ENCODE measurements at regions not wholly inside any gene's neighbourhood (a gene's known extent, or its start where the extent isn't known, plus 50 kb on each side); places are given as distances from the start of the nearest gene placed in this dataset.
A peak's percentile ranks its signal among the peaks of the same experiment; 100 is the strongest.

- H3K4me1 ChIP-seq: peaks cover 0 to 17% (median 6%) of the 10 kb centered on the region in 4 donors
- TF ChIP-seq POLR2A (IDR thresholded peaks at IDR 0.05): no peak
- TF ChIP-seq, protein P1, sequence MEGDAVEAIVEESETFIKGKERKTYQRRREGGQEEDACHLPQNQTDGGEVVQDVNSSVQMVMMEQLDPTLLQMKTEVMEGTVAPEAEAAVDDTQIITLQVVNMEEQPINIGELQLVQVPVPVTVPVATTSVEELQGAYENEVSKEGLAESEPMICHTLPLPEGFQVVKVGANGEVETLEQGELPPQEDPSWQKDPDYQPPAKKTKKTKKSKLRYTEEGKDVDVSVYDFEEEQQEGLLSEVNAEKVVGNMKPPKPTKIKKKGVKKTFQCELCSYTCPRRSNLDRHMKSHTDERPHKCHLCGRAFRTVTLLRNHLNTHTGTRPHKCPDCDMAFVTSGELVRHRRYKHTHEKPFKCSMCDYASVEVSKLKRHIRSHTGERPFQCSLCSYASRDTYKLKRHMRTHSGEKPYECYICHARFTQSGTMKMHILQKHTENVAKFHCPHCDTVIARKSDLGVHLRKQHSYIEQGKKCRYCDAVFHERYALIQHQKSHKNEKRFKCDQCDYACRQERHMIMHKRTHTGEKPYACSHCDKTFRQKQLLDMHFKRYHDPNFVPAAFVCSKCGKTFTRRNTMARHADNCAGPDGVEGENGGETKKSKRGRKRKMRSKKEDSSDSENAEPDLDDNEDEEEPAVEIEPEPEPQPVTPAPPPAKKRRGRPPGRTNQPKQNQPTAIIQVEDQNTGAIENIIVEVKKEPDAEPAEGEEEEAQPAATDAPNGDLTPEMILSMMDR (IDR thresholded peaks at IDR 0.05): peak in 1 of 5 experiments; percentile 4
- no peak for TF ChIP-seq POLR2AphosphoS5 (IDR thresholded peaks at IDR 0.05)
- in situ Hi-C loops (cut with MboI; ENCODE audit: low pct_ligation_motif_present in 1 of 4, low pct_unique_long_range_greater_than_20kb in 1 of 4, low sequenced_read_pairs in 3 of 4) (loop anchor here in 1 of 4 donors (10.0 kb wide), 1 partner anchor 525 kb away; no protein-coding TSS in a partner anchor), intact Hi-C loops (cut with DNase I; ENCODE audit: low total_unique reads) (no loop called here)
- no peak for DNase-seq
- H3K9me3 ChIP-seq: no peaks in the 10 kb centered on the region
- H3K36me3 ChIP-seq: no peaks in the 10 kb centered on the region
- H3K27ac ChIP-seq: peak overlapping the region; percentile 35 to 92 (median 85)
- peak overlapping the region in 2 of 4 donors; percentile 72 to 89 for H3K4me3 ChIP-seq
- H3K27me3 ChIP-seq: no peaks in the 10 kb centered on the region
- WGBS, 2 donors (ENCODE audit: low coverage in 1 of 2): 52 to 53% methylated on average over 6 of the region's 6 CpGs
Observed at GRCh38 chr4:71189471-71189870, 149.3 kb upstream of the SLC4A4 start.

GRCh38 chr4:71194454-71194853, 144.4 kb upstream of the SLC4A4 start:
- in situ Hi-C loops (cut with MboI; ENCODE audit: low pct_ligation_motif_present in 1 of 4, low pct_unique_long_range_greater_than_20kb in 1 of 4, low sequenced_read_pairs in 3 of 4): no loop called here

GRCh38 chr4:71195924-71196323, 142.9 kb upstream of the SLC4A4 start:
- no peak for DNase-seq
- no peaks in the 10 kb centered on the region for H3K9me3 ChIP-seq
- in situ Hi-C loops (cut with MboI; ENCODE audit: low pct_ligation_motif_present in 1 of 4, low pct_unique_long_range_greater_than_20kb in 1 of 4, low sequenced_read_pairs in 3 of 4): no loop called here
- intact Hi-C loops (cut with DNase I; ENCODE audit: low total_unique reads): no loop called here
- TF ChIP-seq EP300 (IDR thresholded peaks at IDR 0.05; ENCODE audit: low read depth): no peak
- no peak for TF ChIP-seq POLR2AphosphoS5 (IDR thresholded peaks at IDR 0.05)
- TF ChIP-seq POLR2A (IDR thresholded peaks at IDR 0.05): no peak
- TF ChIP-seq, protein P1 (IDR thresholded peaks at IDR 0.05): no peak
- H3K36me3 ChIP-seq: no peaks in the 10 kb centered on the region
- peaks cover 0 to 32% (median 10%) of the 10 kb centered on the region in 4 donors for H3K4me1 ChIP-seq
- 56 to 87% methylated on average over 4 of the region's 4 CpGs for WGBS, 2 donors (ENCODE audit: low coverage in 1 of 2)
- no peak overlapping the region for H3K4me3 ChIP-seq
- no peak overlapping the region for H3K27ac ChIP-seq
- H3K27me3 ChIP-seq: no peaks in the 10 kb centered on the region

More at GRCh38 chr4:71194454-71194853, 144.4 kb upstream of the SLC4A4 start:
- intact Hi-C loops (cut with DNase I; ENCODE audit: low total_unique reads): no loop called here
- no peak for DNase-seq
- TF ChIP-seq POLR2A (IDR thresholded peaks at IDR 0.05) (no peak), EP300 (IDR thresholded peaks at IDR 0.05; ENCODE audit: low read depth) (no peak), POLR2AphosphoS5 (IDR thresholded peaks at IDR 0.05) (no peak)
- TF ChIP-seq, protein P1 (IDR thresholded peaks at IDR 0.05): no peak
- Histone ChIP-seq H3K4me1 (peaks cover 0 to 20% (median 8%) of the 10 kb centered on the region in 4 donors), H3K27me3 (no peaks in the 10 kb centered on the region), H3K36me3 (no peaks in the 10 kb centered on the region), H3K4me3 (no peak overlapping the region), H3K27ac (no peak overlapping the region), H3K9me3 (no peaks in the 10 kb centered on the region)
- WGBS, 2 donors (ENCODE audit: low coverage in 1 of 2): 84 to 100% methylated on average over 1 of the region's 1 CpG

- WGBS, 2 donors (ENCODE audit: low coverage in 1 of 2): 16 to 35% methylated on average over 2 of the region's 2 CpGs
- peak overlapping the region; percentile 63 to 77 (median 69) for H3K27ac ChIP-seq
Observed at GRCh38 chr4:71198958-71199357, 139.9 kb upstream of the SLC4A4 start.

More at GRCh38 chr4:71198958-71199357, 139.9 kb upstream of the SLC4A4 start:
- TF ChIP-seq, protein P1 (IDR thresholded peaks at IDR 0.05): no peak
- TF ChIP-seq POLR2AphosphoS5 (IDR thresholded peaks at IDR 0.05) (peak in 2 of 3 donors; percentile 40 to 64), EP300 (IDR thresholded peaks at IDR 0.05; ENCODE audit: low read depth) (peak; percentile 31), POLR2A (IDR thresholded peaks at IDR 0.05) (no peak)
- in situ Hi-C loops (cut with MboI; ENCODE audit: low pct_ligation_motif_present in 1 of 4, low pct_unique_long_range_greater_than_20kb in 1 of 4, low sequenced_read_pairs in 3 of 4): no loop called here
- H3K4me3 ChIP-seq: no peak overlapping the region
- H3K4me1 ChIP-seq: peaks cover 0 to 38% (median 12%) of the 10 kb centered on the region in 4 donors
- intact Hi-C loops (cut with DNase I; ENCODE audit: low total_unique reads): no loop called here
- no peaks in the 10 kb centered on the region for H3K27me3 ChIP-seq
- peak; percentile 56 for DNase-seq
- H3K36me3 ChIP-seq: no peaks in the 10 kb centered on the region
- no peaks in the 10 kb centered on the region for H3K9me3 ChIP-seq
